HG02571 (cell line): ENCODE measurements at regions not wholly inside any gene's neighbourhood (a gene's known extent, or its start where the extent isn't known, plus 50 kb on each side); places are given as distances from the start of the nearest gene placed in this dataset.
"Not testable (repeated sequence)": the region's sequence is repeated elsewhere in the genome, so short reads cannot be mapped to it uniquely, and the experiment has no call there.

Experiments
- ATAC-seq: cut with Tn5 transposase; IDR thresholded peaks from one replicate; pipeline ENCODE4 v1.9.1; 2021; ENCODE audit warnings: mild to moderate bottlenecking, moderate library complexity; ENCODE audit not compliant: unreplicated experiment

DNA sequence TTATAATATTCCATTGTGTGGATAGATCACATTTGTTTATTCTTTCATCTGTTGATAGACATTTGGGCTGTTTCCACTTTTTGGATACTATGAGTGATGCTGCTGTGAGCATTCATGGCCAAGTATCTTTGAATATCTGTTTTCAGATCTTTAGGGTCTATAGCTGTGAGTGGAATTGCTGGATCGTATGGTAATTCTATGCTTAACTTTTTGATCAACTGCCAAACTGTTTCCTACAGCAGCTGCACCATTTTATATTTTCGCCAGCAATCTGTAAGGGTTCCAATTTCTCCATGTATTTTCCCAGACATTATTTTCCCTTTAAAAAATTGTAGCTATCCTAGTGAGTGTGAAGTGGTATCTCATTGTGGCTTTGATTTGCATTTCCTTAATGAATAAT lies 238.1 kb downstream of the AACS start:
- ATAC-seq = no peak

DNA sequence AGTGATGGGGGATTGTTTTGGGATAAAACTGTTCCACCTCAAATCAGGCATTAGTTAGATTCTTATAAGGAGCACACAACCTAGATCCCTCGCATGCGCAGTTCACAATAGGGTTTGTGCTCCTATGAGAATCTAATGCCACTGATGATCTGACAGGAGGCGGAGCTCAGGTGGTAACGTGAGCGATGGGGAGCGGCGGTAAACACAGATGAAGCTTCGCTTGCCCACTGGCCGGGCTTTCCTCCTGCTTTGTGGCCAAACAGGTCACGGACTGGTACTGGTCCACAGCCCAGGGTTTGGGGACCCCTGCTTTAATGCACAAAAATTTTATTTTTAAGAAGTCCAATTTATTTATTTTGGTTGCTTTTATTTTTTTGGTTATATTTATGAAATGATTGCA lies 238.8 kb downstream of the AACS start:
- ATAC-seq = no peak

DNA sequence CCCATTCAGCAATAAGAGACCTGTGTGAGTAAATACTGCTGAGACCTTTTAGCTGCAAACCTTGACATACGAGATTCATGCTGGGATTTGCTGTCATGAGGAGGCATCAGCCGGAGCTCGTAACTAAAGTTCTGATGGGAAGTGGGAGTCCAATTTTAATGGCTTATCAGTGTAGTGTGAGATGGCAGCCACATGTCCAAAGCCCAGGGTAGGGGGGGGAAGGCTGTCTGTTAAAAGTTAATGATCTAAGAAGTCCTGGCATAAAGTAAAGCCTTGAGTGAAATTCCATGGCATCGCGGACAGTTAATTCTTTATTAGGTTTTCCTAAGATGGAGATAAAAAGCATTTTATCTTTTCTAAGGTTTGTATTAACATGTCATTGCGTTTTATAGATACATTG lies 240.0 kb downstream of the AACS start:
- ATAC-seq = no peak

DNA sequence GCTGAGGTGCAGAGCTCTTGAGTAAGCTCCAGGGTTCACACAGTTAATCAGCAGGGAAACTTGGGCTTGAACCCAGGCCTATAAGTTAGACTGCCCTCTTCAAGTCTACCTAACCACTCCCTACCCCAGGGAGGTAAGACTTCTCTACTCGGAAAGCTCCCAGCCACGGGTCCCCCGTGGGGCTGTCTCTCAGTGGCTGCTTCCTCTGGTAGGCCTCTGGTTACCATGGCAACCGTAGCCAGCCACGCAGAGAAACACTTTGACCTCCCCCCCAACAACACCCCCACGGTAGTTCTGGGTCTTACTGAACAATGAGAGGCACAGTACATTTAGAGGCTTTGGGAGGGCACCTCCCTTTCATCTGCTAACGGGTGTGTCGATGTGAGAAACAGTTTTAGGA lies 245.2 kb downstream of the AACS start:
- no peak for ATAC-seq

DNA sequence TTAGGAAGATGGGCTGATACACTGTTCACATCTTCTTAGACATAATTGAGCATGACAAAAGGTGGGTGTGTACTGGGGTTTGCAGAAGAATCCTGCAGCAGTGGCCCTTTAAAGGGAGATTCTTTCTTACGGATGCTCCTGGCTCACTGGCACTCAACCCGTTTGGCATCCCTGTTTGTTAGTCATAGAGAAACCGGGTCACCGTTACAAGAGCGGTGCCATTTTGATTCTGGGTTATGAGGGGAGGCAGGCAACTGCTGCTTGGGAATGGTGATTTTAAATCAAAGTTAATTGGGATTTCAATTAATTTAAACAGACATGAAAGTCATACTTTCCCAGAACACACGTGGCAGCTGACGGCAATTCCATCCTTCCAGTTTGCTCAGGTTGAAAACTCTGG lies 245.8 kb downstream of the AACS start:
- no peak for ATAC-seq

DNA sequence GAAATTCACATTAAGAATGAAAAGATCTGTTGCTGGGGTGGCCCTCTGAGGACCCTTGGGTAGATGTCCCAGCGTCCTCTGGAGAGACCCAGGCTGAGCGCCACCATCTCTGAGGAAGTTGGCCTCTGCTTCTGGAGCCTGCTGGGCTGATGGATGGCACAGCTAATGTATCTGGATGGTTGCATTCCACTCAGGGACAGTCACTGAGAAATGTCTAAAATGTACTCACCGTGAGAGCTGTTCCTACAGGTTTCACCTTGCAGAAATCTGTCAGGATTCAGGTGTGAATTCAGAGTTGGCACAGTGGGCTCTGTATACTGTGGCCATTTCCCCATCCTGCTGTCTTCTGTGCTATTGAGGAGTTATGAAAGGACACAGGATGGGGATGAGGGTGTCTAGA lies 247.2 kb downstream of the AACS start:
- ATAC-seq = no peak

DNA sequence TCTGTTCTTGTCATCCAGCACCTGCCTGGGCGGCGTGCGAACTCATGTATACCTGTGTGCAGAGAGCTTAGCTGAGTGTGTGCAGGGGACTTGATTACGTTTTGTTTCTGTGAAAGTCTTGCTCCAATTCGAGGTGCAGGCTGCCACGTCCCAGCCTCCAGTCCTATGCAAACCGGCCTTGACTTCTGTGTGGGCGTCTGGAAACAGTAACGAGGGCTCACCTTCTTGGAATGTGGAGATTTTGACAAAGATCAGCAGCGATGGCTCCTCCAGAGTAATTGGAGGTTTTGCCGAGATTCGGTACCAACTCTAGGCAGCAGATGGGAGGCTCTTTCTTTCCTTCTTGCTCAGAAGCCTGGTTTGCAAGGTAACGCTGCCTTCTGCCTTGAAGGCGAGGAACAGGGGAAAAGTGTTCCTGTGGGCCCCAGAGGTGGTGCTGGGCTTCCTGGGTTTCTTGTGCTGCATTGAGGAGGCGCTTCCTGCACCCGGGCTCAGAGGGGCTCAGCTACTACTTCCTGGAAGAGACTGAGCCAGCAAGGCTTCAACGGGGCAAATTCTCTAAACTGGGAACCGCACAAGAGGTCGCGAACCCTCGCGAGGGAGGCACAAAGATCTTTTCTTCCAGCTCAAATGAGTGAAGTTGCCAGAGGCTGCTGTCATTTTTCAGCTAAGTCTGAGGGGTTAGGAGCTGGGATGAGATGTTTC lies 249.0 kb downstream of the AACS start:
- no peak for ATAC-seq

DNA sequence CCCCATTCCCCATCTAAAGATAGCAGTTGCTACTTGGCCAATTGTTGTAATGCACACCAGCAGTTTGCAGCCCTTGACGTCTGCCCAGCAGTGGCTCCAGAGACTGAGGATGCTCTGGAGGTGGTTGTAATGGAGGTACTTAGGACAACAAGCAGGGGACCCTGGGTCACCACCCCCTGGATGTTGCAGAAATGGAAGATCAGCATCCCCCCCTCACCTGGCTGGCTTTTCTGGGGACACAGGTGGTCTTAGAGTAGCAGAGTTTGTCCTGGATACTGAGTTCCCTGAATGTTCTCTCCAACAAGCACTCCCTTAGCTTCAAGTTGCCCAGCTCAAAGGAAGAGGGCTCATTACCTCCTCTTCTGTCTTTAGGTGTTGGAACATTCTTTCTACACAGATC lies 250.5 kb downstream of the AACS start:
- no peak for ATAC-seq

DNA sequence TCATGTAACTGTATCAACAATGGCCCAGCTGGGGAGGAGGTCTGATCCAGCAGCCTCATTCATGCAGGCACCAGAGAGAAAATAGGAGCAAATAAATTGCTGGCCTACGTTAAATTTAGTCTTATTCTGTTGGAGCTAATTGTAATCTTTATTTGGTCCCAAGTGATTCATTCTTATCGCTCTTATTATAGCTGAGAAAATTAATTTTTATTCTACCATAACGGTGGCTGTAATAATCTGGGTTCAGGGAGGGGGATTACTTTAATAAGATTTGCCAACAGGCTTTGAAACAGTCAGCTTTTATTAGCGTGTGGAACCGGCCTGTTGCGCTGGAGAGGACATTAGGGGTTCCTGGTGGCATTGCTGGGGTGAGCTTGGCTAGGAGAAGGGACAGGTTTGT lies 254.9 kb downstream of the AACS start:
- ATAC-seq = no peak

DNA sequence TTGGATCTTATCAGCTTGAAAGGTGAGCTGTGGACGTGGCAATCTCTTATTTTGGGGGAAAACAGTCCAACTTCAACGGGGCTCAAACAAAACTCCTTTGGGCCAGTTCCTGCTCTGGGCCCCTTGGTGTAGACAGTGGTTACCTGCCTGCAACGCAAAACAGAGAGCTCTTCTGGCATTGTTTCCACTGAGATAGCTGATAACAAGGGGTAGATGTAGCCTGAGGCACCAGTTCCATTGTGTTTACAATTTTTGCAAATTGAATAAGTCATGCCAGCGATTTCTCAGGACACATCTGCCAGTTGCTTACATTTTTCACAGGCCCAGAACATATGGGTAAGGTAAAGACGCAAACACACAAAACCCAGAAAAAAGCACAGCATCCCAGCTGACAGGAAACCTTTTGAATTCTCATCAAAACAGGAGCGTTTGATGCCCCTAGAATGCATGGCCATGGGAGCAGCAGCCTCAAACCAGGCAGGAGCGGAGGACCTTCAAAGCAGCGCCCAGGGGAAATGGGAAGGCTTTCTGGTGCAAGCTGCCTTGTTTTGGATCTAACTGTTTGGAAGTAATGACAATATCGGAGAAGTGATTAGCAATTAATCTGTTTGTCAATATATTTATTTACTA lies 259.7 kb downstream of the AACS start:
- ATAC-seq = no peak

DNA sequence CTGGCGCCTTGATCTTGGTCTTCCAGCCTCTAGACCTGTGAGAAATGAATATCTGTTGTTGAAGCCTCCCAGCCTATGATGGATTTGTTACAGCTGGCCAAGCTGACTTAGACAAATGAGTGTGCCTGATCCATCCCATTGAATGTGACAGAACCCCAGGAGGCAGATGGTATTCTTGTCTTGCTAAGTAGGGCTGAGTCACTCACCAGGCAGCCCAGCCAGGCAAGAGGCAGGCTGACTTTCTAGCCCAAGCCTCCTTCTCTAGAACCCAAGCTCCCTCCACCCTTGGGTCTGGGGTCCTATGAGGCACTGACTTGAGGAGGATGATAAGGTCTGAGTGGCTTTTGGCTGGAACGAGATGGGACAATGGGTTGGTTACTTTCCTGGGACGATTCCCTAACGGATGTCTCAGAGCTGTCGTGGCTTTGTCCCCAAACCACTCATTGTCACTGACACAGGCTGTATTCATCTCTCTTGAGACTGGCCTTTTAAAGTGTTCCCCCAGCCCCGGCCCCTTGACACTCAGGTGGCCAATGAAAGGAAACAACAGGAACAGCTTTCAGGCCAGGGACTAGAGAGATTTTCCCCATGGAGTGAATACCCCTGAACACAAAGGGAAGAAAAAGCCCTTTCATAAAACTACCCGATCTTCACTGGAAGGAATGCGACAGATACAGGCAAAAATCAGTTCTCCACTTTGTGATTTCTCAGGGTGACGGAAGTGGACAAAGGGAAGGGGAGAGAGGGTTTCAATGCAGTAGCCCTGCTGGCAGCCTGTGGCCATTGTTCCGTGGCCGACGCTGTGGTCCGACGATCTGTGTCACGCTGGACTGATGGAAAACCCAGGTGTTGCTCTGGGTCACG lies 264.2 kb downstream of the AACS start:
- ATAC-seq = no peak

DNA sequence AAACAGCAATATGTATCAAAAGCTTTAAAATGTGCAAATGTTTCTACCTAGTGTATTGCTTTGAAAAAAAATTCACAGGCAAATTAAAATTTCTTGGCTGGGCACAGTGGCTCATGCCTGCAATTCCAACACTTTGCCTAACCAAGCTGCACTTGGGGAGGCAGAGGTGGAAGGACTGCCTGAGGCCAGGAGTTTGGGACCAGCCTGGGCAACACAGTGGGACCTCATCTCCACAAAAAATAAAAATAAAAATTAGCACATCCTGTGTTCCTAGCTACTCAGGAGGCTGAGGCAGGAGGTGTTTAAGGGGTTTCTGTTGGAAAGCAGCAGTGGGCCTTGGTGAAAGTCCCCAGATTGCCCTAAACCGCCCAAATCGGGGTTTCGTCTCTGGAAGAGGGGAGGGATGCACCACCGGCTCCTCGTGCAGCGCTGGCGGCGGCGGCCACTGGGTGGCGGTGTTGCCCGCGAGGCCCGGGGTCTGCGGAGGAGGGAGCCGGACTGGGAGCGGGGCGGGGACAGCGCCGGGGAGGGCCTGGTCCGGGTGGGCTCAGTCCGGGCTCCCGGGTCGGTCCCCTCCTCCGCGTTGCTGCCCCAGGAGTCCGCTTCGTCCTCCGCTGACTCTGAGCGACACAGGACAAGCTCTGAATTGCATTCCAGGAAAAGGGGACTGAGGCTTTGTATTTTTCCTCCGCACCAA lies 265.6 kb downstream of the AACS start:
- no peak for ATAC-seq

DNA sequence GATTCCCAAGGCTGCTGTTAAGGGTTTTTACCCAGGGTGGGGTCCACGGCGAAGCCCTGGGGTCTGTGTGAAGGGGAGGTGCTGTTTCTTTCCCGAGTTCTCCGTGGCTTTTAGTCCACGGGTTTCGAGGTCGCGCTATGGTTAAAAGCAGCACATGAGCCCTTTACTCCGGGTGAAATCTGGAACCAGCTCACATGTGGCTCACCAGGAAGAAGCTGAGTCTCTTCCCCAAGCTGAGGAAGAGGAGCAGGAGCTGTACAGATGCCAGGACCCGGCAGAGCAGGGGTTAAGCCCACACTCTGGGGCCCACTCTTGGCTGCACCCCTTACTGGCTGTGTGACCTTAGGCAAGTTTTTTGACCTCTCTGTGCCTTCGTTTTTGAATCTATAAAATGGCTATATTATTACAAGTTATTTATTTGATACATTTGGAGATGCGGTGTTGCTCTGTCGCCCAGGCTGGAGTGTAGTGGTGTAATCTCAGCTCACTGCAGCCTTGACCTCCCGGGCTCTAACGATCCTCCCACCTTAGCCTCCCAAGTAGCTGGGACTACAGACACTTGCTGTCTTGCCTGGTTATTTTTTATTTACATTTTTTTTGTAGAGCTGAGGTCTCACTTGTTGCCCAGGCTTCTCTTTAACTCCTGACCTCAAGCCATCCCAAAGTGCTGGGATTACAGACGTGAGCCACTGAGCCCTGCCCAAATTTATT lies 266.3 kb downstream of the AACS start:
- ATAC-seq = no peak

DNA sequence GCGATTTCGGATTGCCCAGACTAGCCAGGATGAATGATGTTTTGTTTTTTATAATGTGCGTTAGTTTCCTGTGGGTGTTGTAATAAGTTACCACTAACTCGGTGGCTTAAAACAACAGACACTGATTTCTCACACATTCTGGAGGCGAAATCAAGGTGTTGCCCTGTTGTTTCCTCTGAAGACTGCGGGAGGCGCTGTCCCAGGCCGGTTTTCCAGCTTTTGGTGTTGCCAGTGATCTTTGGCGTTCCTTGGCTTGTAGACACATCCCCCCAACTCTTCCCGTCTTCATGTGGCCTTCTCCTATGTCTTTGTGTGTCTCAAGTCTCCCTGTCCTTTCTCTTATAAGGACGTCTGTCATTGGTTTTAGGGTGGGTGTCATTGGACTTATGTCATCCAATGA lies 267.7 kb downstream of the AACS start:
- no peak for ATAC-seq

DNA sequence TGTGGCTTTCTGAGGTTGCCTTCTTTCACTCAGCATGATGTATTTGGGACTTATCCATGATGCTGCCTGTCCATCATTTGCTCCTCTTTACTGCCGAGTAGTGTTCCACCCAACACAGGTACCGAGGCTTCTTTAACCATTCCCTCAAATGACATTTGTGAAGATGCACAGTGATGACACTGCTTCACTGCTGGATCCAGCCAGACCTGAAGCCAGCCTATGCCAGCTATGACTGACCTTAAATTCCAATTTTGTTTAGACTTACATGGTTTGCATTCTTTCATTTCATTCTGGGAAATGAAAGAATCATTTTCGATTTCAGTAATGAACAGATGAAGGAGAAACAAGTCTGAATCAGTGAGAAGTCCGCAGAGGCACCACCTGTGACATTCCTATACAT lies 271.0 kb downstream of the AACS start:
- no peak for ATAC-seq

DNA sequence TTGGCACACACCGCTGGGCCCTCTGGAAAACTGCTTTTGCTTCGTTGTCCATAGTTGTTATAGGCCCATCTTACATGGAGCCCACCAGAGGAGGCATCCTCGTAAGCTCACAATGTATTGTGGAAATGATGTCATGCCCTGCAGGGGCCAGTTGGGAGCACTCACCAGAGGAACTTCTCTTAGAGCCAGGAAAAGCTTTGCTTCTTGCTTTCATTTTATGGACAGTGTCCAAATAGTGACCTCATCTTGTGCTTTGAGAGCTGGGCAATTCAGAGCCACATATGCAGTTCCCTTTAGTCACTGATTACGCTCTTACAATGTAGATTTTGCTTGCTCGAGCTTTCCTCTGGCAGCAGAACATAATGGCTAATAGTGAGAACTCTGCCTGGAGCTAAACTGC lies 275.6 kb downstream of the AACS start:
- no peak for ATAC-seq

DNA sequence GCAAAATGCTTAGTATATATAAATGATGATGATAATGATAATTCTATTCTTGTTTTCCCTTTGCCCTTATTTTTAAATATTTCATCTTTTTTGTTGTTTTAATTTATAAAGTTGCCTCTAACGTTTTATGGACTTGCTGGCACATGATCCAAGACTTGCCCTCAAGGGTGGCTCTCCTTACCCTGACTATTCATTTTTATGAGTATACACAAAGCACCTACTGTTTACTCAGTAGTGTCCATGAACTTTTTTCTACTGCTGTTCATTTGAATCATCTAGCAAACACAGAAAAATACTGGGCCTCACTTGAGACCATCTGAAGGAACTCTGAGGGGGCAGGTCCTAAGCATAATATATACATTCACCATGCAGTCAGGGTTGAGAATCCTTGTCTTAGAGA lies 276.2 kb downstream of the AACS start:
- ATAC-seq = no peak

DNA sequence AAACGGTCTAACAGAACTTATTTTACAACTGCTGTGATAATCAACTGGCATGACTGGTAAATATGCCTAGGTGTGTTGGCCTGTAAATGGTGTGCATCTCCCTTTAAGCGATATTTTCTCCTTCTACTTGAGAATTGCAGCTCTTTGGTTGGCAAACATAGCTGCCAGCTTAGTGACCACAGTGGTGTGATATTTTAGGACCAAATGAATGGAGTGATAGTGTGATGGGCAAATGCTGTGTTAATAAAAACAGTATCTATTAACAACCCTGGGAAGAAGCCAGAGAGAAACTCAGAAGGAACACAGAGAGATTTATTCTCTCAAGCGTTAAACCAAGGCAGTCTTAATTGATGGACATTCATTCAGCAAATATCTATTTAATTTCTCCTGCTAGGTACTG lies 278.4 kb downstream of the AACS start:
- ATAC-seq = no peak

DNA sequence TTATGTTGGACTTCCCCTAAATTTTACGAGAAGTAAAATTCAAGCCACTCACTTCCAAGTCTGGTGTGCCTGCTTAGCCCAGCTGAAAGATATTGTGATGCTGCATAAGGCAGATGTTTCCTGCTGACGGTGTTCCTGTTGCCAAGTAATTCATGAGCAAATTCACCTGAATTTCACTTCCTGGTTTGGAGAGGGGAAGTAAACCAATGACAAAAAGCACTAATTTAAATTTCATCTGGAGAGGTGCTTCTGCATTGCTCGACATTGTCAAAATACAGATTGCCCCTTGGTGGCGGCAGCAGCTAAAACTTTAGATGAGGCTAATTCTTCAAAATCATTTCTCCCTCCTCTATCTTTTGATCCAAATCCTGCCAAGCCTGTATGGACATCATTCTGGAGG lies 281.1 kb downstream of the AACS start:
- ATAC-seq = no peak

DNA sequence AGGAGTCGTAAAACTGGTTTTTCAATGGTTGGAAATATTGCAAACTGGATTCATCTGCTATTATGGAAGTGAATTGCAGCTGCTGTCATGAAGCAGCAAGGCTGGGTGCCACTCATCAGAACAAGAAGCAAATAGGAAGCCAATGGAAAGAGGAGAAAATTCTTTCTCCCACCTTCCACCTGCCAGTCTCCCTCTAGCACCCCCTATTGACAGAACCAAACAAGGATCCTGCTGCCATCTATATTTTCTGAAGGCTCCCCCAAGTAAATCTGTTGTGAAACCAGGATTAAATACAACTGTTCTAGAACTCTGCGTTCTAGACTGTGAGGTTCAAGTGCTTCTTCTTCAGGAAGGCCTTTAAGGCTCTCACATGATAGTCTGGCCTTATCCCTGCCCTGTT lies 286.6 kb downstream of the AACS start:
- no peak for ATAC-seq

DNA sequence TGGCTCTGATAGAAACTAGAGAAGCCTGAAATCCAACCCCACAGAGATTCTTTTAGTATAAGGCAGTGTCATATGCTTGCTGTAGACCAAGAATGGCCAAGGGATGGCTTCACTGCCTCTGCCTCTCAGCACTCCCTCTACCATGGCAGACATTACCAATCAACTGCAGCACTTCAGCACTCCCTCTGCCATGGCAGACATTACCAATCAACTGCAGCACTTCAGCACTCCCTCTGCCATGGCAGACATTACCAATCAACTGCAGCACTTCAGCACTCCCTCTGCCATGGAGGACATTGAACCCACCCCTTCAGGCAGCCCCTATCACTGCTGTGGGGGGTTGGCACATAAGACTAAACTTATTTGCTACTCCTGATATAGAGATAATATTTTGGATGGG lies 287.8 kb downstream of the AACS start:
- ATAC-seq = not testable (repeated sequence)
